Ammon's horn (tissue), 1 donor: ENCODE measurements at regions not wholly inside any gene's neighbourhood (a gene's known extent, or its start where the extent isn't known, plus 50 kb on each side); places are given as distances from the start of the nearest gene placed in this dataset.

Experiments used
- DNase-seq: peaks from one replicate; pipeline ENCODE4 v3.0.0-alpha.2; 2016; ENCODE audit warnings: low spot score

DNA sequence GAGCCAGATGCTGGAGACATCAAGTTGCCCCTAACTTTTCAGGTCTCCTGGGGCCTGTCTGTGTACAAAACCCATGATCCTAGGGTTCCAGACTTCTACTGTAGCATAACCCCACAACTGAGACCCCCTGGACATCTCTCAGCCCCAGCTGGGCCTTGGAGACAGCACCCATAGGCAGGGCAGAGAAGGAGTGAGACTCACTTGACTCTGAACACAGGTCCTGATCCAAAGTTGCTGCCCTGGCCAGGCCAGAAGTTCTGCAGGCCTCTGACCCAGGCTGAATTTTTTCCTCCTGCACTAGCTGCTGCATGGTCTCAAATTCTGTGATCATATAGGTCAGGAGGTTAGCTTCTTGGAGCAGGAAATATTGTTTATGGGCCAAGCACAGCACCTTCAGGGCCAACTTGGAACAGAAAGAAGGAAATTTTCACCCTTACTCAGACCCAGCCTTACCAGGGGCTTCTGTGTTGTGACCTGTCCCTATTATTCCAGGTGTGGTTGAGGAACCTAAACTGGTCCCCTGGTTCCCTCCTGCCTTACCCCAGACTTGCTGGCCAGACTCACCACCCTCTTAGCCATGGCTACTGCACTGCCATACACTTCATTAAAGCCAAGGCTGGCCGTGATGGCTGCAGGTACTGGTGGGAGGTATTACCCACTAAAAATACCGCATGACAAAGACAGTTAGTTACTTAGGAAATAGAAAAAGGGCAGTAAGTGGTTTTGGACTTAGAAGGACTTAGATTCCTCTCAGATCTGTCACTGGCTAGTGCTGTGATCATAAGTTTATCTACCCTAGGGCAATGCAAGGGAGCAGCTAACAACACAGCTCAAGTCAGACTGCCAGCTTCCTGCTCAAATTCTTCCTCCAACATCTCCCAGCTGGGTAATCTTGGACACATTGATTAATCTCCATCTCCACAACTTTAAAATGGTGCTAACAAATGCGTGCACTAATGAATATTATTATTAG is 2180.1 kb downstream of the TP53TG3F start:
- DNase-seq, result no peak

DNA sequence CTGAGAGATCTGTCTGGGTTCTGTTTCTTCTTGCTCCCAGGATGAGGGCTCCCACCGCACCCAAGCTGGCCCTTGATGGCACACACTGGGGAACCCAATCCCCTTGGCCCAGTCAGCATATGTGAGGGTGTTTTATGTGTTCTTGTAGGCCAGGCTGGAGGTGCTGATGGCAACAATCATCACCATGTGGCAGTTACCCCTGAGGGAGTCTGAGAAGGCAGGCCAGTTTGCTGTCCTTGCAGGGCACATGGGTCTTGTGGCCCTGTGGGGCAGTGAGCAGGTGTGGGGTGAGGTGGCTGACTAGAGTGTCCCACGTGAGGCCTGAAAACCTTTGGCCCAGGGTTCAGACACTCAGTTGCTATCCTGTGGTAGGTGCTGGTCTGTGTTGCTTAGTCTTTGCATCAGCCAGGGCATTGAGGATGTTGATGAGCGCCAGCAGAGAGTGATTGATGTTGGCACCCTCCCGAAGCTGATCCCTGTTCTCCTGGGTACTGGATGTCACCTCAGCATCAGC is 2183.0 kb downstream of the TP53TG3F start:
- DNase-seq, result no peak

DNA sequence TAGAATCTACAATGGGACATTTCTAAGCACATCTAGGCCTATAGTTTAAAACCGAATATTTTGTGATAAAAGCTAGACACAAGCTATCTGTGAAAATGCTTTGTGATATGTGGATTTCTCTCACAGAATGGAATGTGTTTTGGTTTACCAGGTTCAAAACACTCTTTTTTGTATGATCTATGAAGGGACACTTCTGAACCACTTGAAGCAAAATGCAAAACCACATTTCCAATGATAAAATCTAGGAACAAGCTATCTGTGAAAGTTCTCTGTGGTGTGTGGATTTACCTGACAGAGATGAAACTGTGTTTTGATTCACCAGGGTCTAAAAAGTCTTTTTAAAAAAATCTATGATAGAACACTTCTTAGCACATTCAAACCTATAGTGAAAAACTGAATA is 2192.4 kb downstream of the TP53TG3F start:
- no peak for DNase-seq

DNA sequence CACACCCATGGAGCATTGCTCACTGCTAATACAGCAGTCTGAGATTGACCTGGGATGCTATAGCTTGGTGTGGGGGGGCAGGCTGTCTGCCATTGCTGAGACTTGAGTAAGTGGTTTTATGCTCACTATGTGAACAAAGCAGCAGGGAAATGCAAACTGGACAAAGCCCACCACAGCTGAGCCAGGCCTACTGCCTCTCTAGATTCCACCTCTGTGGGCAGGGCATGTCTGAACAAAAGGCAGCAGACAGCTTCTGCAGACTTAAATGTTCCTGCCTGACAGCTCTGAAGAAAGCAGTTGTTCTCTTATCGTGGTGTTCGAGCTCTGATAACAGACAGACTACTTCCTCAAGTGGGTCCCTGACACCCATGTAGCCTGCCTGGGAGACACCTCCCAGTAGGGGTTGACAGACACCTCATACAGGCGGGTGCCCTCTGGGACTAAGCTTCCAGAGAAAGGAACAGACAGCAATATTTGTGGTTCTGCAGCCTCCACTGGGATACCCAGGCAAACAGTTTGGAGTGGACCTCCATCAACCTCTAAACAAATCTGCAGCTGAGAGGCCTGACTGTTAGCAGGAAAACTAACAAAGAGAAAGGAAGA is 2204.8 kb downstream of the TP53TG3F start:
- no peak for DNase-seq

DNA sequence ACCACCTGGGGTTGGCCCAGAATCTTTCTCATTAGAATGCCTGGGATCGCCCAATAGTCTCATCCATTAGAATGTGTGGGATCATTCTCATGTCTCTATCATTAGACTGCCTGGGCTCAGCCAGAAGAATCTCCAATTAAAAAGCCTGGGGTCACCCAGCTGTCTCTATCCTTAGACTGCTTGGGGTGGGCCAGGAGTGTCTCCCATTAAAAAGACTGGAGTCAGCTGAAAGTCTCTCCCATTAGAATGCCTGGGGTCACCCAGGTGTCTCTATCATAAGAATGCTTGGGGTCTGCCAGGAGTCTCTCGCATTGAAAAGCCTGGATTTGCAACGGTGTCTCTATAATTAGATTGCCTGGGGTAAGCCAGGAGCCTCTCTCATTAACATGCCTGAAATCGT is 2225.7 kb downstream of the TP53TG3F start:
- no peak for DNase-seq

DNA sequence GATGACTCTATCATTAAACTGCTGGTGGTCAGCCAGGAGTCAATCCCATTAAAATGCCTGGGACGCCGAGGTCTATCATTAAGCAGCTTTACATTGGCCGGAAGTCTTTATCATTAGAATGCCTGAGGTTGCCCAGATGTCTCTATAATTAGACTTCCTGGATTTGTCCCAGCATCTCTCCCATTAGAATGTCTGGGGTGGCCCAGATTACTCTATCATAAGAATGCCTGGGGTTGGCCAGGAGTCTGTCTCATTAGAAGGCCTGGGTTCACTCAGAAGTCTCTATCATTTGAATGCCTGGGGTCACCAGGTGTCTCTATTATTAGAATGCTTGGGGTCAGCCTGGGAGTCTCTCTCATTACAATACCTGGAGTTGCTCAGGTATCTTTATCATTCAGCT is 2227.2 kb downstream of the TP53TG3F start:
- DNase-seq, result no peak

DNA sequence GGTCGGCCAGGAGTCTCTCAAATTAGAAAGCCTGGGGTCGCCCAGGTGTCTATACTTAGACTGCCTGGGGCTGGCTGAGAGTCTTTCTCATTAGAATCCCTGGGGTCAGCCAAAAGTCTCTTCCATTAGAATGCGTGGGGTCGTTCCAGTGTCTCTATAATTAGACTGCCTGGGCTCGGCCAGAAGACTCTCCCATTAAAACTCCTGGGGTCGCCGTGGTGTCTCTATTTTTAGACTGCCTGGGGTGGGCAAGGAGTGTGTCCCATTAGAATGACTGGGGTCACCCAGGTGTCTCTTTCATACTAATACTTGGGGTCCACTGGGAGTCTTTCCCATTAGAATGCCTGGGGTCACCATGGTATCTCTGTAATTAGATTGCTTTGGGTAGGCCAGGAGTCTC is 2227.7 kb downstream of the TP53TG3F start:
- DNase-seq, result no peak

DNA sequence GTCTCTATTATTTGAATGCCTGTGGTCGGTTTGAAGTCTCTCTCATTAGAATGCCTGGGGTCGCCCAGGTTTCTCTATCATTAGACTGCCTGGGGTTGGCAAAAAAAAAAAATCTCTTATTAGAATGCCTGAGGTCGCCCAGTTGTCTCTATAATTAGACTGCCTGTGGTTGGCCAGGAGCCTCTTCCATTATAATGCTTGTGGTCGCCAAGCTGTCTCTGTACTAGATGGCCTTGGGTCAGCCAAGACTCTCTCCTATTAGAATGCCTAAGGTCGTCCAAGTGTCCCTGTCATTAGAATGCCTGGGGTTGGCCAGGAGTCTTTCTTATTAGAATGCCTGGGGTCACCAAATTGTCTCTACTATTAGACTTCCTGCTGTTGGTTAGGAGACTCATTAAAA is 2228.4 kb downstream of the TP53TG3F start:
- no peak for DNase-seq

DNA sequence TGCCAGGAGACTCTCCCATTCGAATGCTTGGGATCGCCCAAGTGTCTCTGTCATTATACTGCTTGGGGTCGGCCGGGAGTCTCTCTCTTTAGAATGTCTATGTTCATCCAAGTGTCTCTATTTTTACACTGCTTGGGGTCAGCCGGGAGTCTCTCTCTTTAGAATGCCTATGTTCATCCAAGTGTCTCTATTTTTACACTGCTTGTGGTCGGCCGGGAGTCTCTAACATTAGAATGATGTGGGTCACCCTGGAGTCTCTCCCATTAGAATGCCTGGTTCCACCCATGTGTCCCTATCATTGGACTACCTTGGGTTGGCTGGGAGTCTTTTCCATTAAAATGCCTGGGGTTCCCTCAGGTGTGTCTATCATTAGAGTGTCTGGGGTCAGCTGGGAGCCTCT is 2230.4 kb downstream of the TP53TG3F start:
- no peak for DNase-seq

DNA sequence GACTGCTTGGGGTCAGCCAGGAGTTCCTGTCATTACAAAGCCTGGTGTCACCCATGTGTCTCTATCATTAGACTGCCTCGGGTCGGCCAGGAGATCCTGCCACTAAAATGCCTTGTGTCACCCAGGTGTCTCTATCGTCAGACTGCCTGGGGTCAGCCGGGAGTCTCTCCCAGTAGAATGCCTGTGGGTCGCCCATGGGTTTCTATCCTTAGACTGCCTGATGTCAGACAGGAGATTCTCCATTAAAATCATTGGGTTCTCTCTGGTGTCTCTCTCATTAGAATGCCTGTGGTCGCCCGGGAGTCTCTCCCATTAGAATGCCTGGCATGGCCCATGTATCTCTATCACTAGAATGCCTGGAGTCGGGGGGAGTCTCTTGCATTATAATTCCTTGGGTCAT is 2231.0 kb downstream of the TP53TG3F start:
- no peak for DNase-seq

DNA sequence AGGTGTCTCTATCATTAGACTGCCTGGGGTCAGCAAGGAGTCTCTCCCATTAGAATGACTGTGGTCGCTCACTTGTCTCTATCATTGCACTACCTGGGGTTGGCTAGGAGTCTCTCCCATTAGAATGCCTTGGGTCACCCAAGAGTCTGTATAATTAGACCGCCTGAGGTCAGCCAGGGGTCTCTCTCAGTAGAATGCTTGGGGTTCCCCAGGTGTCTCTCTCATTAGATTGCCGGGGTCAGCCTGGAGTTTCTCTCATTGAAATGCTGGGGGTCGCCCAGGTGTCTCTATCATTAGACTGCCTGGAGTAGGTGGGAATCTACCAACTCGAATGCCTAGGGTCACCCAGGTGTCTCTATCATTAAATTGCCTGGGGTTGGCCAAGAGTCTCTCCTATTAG is 2231.6 kb downstream of the TP53TG3F start:
- no peak for DNase-seq

DNA sequence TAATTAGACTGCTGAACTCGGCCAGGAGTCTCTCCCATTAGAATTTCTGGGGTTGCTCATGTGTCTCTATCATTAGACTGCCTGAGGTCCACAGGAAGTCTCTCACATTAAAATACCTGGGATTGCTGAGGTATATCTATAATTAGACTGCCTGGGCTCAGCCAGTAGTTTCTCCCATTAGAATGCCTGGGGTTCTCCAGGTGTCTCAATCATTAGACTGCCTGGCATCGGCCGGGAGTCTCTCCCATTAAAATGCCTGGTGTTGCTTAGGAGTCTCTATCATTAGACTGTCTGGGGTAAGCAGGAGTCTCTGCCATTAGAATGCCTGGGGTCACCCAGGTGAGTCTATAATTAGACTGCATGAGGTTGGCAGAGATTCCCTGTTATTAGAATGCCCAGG is 2233.4 kb downstream of the TP53TG3F start:
- no peak for DNase-seq

DNA sequence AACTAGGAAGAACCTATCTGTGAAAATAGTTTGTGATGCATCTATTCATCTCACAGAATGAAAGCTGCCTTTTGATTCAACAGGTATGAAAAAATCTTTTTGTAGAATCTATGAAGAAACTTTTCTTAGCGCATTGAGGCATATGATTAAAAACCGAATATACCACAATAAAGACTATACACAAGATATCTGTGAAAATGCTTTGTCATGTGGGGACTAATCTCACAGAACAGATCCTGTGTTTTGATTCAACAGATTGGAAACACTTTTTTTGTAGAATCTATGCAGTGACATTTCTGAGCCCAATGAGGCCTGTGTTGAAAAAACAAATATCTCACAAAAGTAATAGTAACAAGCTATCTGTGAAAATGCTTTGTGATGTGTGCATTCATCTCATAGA is 2247.5 kb downstream of the TP53TG3F start:
- no peak for DNase-seq

DNA sequence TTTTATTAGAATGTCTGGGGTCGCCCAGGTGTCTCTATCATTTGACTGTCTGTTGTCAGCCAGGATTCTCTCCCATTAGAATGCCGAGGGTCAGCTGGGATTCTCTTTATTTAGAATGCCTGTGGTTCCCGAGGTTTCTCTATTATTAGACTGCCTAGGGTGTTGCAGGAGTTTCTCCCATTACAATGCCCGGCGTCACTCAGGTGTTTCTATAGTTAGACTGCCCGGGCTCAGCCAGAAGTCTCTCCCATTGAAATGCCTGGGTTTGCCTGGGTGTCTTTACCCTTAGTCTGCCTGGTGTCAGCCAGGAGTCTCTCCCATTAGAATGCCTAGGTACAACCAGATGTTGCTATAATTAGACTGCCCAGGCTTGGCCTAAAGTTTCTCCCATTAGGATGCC is 2252.0 kb downstream of the TP53TG3F start:
- DNase-seq, result no peak

DNA sequence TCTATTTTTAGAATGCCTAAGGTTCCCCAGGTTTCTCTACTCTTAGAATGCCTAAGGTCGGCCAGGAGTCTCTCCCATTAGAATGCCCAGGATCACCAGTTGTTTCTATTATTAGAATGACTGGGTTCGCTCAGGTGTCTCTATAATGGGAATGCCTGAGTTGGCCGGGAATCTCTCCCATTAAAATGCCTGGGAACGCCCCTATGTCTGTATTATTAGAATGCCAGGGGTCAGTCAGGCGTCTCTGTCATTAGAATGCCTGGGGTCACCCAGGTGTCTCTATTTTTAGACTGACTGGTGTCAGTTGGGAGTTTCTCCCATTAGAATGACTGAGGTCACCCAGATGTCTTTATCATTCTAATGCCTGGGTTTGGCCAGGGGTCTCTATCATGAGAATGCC is 2252.5 kb downstream of the TP53TG3F start:
- no peak for DNase-seq

DNA sequence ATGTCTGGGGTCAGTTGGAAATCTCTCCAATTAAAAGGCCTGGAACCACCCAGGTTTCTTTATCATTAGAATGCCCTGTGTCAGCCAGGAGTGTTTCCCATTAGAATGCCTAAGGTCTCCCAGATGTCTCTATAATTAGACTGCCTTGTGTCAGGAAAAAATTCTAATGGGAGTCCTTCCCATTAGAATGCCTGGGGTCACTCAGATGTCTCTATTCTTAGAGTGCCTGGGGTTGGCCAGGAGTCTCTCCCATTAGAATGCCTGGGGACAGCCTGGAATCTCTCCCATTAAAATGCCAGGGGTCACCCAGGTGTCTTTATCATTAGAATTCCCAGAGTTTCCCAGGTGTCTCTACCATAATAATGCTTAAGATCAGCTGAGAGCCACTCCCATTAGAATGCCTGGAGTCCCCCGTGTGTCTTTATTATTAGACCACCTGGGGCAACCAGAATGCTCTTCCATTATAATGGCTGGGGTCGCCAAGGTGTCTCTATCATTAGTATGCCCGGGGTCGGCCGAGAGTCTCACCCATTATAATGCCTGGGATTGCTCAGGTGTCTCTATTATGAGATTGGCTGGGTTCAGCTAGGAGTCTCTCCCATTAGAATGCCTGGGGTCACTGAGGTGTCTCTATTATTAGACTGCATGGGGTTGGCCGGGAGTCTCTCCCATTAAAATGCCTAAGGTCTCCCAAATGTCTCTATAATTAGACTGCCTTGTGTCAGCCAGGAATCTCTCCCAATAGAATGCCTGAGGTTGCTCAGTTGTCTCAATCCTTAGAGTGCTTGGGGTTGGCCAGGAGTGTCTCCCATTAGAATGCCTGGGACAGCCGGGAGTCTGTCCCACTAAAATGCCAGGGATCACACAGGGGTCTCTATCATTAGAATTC is 2254.6 kb downstream of the TP53TG3F start:
- no peak for DNase-seq

DNA sequence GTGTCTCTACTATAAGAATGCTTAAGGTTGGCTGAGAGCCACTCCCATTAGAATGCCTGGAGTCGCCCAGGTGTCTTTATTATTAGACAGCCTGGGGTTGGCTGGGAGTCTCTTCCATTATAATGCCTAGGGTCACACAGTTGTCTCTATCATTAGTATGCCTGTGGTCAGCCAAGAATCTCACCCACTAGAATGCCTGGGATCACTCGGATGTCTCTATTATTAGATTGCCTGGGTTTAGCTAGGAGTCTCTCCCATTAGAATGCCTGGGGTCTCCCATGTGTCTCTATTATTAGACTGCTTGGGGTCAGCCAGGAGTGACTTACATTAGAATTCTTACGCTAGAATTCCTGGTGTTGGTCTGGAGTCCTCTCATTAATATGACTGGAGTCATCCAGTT is 2255.3 kb downstream of the TP53TG3F start:
- no peak for DNase-seq

DNA sequence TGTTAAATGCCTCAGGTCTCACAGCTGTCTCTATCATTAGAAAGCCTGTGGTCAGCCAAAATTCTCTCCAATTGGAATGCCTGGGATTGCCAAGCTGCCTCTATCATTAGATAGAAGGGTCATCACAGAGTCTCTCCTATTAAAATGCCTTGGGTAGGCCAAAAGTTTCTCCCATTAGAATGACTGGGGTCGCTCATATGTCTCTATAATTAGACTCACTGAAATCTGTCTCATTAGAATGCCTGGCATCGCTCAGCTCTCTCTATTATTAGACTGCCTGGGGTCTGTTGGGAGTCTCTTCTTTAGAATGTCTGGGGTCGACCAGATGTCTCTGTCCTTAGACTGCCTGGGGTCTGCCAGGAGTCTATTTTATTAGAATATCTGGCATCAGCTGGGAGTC is 2265.1 kb downstream of the TP53TG3F start:
- no peak for DNase-seq

DNA sequence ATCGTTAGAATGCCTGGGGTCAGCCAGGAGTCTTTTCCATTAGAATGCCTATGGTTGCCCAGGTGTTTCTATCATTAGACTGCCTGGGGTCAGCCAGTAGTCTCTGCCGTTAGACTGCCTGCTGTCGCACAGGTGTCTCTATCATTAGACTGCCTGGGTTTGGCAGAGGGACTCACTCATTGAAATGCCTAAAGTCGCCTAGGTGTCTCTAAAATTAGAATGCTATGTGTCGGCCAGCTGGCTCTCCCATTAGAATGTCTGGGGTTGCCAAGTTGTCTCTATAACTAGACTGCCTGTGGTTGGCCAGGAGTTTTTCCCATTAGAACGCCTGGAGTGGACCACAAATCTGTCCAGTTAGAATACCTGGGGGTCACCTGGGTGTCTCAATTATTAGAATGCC is 2266.5 kb downstream of the TP53TG3F start:
- no peak for DNase-seq

DNA sequence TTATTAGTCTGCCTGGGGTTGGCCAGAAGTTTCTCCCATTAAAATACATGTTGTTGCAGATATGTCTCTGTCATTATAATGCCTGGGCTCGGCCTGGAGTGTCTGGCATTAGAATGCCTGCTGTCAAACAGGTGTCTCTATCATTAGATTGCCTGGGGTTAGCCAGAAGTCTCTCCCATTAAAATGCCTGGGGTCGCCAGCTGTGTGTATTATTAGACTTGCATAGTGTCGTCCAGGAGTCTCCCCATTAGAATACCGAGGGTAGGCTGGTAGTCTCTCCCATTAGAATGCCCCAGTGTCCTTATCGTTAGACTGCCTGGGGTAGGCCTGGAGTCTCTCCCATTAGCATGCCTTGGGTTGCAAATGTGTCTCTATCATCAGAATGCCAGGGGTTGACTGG is 2270.8 kb downstream of the TP53TG3F start:
- no peak for DNase-seq

DNA sequence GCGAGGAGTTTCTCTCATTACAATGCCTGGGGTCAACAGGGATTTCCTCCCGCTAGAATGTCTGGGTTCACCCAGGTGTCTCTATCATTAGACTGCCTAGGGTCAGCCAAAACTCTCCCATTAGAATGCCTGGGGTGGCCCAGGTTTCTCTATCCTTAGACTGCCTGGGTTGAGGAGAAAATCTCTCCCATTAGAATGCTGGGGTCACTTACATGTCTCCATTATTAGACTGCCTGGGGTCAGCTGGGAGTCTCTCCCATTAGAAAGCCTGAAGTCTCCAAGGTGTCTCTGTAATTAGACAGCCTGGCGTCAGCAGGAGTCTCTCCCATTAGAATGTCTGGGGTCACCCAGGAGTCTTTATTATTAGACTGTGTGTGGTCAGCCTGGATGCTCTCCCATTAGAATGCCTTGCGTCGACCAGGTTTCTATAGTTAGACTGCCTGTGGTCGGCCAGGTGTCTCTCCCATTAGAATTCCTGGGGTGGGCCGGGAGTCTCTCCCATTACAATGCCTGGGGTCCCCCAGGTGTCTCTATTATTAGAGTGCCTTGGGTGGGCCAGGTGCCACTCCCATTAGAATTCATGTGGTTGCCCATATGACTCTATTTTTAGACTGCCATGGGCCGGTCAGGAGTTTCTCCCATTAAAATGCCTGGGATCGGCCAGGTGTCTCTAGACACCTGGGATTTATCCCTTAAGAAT is 2272.1 kb downstream of the TP53TG3F start:
- no peak for DNase-seq
